CD4-positive, alpha-beta T cell treated with Interleukin-2 at 100 ng/mL for 4 hours (primary cell): ENCODE measurements at regions not wholly inside any gene's neighbourhood (a gene's known extent, or its start where the extent isn't known, plus 50 kb on each side); places are given as distances from the start of the nearest gene placed in this dataset.

Experiments
- DNase-seq: peaks from one replicate; pipeline ENCODE4 v3.0.0-alpha.2; 2020; ENCODE audit warnings: low spot score

DNA sequence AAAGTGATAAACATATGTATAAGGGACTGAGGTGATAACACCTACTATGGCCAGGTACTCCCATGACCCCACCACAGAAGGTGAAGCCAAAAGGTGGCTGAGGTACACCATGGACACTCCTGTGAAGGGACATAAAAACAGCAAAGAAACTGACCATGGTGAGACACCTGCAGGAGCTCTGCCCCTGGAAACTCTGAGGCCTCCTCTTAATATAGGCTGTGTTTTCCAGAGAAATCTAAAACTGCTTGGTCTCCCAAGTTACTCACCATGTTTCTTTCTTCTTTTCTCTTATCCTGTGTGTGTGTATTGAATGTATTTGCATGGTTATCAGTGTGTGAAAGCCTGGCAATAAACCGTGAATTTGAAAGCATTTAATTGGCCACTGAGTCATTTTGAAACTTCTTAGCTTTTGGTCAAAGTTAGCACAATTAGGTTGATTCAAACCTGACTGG lies 739.3 kb upstream of the GCFC2 start:
- DNase-seq, result no peak

DNA sequence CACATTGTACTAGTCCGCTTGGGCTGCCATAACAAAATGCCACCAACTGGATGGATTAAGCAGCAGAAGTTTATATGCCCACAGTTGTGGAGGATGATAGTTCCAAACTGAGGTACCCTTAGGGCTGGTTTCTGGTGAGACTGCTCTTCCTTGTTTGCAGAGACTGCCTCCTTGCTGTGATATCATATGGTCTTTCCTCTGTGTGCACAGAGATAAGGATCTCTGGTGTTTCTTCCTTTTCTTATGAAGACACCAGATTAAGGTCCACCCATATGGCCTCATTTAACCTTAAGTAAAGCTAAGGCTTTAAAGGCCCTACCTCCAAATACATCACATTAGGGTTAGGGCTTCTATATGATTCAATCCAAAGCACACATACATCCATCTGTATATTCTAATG lies 738.2 kb upstream of the GCFC2 start:
- DNase-seq, result no peak

DNA sequence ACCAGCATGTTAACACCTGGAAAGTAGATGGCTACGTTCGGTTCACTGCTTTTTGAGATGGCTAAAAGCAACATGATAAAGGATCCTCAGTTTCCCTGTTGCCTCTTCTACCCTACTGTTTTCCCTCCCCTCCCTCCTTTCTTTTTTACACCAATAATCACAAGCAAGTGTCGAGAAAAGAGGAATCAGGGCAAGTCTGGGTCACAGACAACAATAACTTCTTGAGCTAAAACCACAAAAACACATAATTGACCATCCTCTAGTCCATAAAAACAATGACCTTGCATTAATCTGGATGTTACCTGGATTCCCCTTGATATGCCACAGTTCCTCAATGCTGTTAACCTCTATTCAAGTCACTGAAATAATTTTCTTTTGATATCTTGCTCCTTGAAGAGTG lies 736.6 kb upstream of the GCFC2 start:
- DNase-seq, result no peak

DNA sequence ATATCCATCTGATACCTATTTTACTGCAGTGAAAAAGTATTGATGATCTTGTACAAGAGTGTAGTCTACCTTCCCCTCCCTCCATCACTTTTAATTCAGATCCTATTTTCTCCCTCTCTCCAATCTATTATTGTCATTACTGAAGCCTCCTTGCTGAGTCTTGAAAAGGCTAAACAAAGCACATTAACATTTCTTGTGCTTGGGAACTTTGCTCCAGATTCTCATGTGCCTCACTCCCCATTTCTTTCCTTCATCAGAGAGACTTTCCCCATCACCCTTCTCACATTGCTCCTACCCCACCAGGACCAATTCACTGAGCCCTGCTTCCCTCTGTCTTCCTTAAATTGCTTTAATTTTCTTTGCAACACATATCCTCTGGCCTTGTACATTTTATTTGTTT lies 736.2 kb upstream of the GCFC2 start:
- DNase-seq, result no peak

DNA sequence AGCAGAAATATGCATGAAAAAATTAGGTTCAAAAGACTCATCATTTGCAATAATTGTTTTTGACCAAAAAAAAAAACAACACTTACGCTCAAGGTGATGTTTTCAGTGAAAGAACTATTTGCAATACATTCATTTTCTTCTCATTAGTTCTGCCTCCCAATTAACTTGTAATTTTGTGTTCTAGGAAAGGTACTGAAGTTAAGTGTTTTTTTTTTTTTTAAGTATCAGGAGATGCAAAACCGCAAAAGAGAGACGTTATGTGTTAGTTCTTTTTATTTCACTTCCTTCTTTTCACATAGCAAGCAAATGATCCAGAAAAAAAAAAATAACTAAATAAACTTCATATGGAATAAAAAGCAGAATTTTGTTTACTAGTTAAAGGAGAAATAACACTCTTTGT lies 735.2 kb upstream of the GCFC2 start:
- no peak for DNase-seq

DNA sequence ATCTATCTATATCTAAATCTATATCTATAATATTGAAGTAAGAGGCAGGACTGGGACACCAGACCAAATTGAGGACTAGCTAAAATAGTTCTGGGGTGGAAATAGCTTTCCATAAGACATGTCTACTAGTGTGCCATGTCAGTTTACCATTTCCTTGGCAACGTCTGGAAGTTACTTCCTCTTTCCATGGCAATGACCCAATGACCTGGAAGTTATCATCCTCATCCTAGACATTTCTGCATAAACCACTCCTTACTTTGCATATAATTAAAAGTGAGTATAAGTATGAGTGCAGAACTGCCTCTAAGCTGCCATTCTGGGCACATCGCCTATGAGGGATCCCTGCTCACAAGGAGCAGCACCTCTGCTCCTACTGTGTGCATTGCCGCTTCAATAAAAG lies 734.0 kb upstream of the GCFC2 start:
- no peak for DNase-seq

DNA sequence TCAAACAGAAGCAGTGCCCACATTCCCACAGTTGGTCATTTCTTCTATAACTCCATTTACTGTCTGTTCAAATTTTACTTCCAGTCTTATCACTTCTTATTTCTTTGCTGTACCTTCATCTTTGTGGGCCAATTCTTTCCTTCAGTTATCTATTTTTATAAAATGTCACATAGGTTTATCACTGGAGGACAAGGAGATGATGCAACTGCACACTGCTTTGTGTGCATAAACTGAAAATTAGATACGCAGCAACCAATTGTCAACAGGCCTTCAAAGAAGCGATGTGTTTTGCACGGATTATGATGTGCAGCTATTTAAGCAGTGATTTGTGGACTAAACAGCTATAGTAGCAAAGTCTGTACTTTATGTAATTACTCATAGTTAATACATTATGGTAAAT lies 726.8 kb upstream of the GCFC2 start:
- no peak for DNase-seq

DNA sequence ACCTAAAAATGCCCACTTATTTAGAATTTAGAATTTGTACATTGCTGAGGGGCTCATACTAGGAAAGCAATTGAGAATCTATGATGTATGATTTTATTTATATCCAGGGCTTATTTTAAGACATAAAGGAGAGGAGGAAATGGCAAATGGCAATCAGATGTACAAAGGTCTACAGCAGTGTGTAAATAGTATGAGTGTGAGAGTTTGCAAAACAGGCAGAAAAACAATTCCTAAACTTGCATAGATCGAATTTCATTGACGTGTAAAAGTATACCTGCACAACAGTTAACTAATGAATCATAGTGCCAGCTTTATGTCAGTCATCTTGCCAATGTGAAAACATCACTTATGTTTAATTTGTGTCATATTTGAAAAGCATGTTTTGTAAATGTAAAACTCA lies 718.7 kb upstream of the GCFC2 start:
- DNase-seq, result no peak

DNA sequence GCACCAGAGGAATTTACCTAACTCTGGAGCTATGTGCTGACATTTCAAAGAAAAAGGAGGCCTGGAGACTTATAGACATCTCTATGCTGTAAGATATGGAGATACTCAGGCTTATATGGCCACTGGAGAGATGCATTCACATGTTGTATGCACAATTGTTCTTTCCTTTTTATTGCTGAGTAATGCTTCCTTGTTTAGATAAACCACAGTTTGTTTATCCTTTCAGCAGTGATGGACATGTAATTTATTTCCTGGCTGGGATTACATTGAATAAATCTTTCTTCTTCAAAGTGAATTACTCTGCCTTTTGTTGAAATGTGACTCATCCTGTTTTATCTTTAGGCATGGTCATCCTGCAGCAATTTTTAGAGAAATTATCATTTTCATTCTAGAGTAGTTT lies 716.7 kb upstream of the GCFC2 start:
- no peak for DNase-seq

DNA sequence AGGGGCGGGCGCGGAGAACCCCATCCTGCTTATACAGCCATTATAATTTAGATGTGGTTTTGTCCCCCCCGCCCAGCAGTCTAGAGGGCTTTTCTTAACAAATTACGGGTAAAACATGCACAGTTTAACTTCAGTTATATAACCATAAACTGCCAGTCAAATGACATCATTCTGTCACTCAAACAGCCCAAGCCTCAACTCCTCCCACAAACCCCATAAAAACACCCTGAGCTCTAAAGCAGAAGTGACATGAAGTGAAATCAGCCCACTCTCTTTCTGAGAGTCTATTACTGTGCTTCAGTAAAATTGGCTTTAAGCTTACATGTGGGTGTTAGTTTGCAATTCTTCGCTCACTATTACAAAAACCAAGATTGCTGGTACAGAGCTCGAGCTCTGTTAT lies 705.1 kb upstream of the GCFC2 start:
- DNase-seq, result no peak

DNA sequence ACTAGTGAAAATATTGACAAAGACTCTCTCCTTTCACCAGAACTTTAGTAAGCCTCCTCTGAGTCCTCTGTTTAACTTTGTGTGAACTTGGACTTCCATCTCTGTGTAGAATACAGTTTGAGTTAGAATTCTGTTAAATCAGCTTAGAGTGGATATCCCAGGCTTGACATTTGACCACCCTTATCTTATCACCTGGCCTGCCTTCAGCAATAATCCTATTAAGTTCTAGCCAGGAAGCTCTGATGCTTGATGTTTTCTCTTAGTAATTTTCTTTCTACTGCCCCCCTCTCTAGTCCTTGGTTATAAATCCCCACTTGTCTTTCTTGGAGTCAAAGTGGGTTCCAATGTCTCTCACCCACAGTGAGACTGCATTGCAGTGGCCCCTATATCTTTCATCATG lies 702.7 kb upstream of the GCFC2 start:
- no peak for DNase-seq

DNA sequence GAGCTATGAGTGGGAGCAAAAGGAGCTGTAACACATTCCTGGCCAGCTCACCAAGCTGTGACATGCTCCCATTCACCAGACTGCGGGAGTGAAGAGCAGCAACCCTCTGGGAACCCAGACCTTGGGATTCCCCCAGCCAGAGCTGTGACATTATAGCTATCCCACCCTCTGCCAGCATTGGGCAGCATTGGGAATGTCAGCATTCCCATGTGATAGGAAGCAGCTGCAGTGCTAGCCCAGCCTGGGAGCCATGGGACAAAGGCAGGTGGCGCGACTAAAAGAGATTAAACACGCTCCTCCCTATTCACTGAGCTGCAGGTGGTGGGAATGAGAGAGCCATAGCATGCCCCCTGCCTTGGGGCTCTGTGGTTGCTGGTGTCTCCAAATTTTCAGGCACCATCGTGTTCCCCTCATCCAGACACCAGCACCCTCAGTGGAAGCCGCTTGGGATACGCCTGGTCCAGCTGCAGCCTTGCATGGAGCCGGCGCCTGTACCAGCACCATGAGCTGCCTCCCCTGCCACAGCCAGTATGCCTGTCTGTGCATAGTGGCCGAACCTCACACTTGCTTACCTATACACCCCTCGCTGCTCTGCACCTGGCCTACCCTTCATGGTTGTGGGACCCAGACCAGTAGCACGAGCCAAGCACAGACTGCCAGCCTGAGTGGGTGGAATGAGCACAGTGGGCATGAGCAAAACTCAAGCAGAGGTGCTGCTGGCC lies 695.6 kb upstream of the GCFC2 start:
- no peak for DNase-seq

DNA sequence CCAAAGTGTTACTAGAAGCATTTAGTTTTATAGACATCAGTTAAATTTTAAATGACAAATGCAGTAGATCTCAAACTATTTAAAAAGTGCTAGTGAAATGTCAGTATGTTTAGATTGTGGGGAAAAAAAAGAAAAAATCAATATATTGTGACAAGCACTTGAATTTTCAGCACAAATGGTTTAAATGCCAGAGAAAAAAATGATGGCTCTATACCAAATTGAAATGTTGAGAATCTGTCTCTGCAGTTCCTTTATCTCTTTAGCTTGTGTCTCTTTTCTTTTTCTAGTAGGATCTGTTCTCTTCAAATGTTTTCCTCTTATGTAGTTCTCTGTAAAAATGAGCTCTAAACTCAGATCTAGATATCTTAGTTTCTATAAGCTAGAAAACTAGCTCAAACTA lies 682.6 kb upstream of the GCFC2 start:
- DNase-seq, result no peak

DNA sequence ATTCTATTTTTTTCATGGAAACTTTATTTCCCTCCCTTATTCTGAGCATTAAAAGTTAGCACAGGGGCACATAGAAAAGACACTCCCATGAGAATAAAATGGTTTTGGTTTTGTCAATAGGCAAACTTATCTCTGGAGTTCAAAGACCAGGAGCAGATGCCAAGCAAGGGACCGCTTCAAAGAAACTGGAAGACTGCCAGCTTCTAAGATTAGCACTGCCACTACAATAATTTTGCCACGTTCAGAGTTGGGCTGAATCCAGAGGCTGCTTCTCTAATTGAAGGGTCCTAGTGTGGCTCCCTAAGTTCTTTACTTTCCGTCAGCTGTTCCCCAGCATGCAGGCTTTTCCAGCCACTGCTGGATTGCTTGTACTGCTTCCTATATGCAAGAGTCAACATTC lies 681.0 kb upstream of the GCFC2 start:
- DNase-seq, result no peak

DNA sequence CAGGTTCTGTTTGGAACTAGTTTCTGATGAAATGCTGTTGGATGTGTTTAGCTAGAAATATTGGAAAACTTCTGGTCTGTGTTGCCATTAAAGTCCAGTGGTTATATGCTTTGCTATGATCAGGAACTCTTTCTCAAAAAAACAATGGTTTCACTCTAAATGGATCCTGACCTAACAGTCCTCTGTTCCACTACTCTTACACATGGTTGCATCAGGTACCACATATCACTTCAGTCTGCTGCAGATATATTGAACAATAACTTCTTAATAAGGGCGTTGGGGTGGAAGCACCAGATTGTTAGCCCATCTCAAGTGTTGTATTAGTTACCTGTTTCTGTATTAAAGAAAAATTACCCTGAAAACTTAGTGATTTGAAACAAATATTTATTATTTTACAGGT lies 676.6 kb upstream of the GCFC2 start:
- DNase-seq, result no peak

DNA sequence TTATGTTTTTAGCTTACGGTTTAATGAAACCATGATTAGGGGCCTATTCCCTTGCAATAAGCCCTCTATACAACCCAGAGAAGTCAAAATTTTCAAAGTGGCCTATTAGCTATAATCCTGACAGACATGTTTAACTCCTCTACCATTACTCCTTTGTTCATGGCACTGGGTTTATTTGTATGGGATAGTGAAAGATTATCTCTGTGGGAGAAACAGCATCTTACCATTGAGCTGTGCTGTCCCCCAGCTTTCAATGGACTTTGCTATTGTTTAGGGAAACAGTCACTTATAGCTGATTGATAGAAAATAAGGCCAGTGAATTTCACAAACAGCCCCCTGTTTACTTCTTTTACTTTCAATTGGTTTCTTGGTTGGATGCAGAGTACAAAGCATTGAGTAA lies 675.2 kb upstream of the GCFC2 start:
- no peak for DNase-seq

DNA sequence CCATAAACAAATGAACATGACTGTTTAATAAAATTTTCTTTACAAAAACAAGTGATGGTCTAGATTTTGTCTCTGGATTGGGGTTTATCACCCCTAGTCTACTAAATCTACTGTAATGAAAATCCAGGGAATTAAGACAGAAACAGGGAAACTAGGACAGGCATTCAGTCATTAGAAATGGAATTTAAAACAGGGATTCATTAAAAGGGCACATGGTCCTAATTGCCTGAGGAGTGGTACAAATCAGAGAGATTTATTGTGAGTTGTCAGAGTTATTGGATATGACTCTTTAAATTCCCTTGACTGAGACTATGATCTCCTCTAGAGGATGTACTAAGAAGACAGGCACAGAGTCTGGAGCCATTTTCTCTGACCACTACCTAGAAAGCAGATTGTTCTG lies 670.9 kb upstream of the GCFC2 start:
- DNase-seq, result no peak

DNA sequence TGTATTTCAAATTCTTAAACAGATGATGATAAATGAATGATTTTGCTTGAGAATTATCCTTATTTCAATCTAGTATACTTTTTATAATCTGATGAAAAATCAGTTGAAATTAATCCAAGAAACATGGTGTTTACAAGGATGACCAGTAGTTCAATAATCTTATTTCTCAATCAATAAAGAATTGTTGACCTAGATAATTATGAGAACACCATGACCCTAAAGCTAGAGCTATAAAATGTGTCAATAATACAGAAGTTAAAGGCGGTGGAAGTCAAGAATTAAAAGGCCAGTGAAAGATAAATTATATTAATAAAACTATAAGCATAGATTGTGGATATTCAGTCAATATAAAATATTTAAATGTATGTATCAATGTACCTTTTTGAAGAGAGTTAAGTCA lies 667.4 kb upstream of the GCFC2 start:
- DNase-seq, result no peak

DNA sequence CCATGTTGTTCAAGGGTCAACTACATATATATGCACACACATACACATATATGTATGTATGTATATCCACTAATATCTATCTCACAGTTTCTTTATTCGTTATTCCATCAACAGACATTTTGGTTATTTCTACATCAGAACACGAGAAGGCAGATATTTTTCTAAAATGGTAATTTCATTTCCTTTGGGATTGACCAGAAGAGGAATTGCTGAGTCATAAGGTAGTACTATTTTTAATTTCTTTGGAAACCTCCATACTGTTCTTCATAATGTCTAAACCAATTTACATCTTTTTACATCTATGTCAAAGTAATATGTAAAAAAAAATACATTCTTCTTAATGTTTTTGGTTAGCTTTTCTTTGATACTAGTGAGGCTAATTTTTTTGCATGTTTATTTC lies 630.7 kb upstream of the GCFC2 start:
- DNase-seq, result no peak

DNA sequence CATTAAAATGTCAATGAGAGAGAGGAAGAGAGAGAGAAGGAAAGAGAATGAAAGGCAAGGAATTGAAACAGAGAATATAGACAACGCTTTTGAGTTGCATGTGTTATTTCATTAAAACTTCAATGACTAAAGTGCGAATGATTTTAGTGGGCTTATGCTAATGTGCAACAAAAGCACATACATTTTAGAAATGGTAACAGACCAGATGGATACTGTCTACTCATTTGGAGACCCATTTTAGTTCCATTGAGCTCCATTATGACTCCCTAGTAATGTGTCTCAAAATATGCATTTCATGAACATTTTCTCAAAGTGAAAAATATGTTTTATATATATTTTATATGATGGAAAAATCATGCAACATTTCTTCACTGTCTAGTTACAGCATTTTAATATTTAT lies 622.2 kb upstream of the GCFC2 start:
- no peak for DNase-seq

DNA sequence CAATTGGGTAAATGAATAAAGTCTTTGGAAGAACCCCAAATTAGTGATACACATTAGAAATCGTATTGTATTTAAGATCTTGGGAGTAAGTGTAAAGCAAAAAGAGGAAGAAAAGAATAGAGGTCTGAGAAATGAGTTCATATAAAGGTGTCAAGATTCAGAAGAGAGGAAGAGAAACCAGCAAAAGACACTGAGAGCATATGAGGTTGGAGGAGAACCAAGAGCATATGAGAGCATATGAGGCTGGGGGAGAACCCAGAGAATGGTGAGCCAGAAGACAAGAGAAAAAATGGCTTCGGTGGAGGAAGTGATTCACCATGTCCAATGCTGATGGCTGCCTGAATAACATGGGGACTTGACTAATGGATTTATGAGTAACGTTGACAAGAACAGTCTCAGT lies 620.1 kb upstream of the GCFC2 start:
- DNase-seq, result no peak

DNA sequence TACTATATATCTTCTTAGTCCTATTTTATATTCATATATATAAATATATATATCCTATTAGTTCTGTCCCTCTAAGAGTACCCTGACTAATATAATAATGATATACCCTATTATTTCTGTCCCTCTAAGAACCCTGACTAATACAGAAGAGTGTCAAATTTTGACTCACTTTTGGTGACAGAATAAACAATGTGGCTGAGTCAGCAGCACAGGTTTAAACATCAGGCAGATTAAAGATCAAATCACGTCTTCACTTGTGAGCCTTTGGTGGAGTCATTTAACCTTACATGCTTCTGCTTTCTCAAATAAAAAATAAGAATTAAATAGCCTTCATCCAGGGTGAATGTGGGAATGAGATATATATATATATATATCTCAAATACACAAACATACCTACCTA lies 615.9 kb upstream of the GCFC2 start:
- DNase-seq, result no peak

DNA sequence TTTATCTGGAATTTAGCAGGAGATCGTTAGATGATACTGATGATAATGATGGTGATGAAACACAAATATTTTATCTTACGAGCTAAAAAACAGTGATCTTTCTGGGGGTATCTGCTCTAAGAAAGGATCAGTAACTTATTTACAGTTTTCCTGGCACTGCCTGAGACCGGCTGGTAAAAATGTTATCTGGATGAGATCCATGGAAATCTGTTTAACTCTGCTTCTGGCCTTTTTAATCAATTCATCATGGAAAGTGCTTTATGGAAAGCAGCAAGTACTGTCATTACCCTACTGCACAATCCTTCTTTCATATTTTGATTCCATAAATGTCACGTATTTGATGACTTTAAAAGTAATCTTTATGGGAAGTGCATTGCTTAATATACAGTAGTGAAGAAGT lies 612.7 kb upstream of the GCFC2 start:
- DNase-seq, result no peak

DNA sequence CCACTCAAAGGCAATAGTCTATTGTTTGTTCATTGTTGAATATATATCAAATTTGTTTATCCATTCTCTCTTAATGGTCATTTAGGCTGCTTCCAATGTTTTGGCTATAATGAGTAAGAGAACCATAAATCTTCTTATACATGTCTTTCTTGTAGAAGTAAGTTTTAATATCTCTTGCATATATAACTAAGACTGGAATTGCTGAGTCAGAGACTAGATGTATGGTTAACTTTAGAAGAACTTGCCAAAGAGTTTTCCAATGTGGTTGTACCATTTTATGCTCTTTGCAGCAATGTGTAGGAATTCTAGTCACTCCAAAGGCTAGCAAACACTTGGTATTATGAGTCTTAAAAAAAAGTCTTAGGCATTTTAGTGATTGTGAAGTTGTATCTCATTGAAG lies 610.0 kb upstream of the GCFC2 start:
- DNase-seq, result no peak

DNA sequence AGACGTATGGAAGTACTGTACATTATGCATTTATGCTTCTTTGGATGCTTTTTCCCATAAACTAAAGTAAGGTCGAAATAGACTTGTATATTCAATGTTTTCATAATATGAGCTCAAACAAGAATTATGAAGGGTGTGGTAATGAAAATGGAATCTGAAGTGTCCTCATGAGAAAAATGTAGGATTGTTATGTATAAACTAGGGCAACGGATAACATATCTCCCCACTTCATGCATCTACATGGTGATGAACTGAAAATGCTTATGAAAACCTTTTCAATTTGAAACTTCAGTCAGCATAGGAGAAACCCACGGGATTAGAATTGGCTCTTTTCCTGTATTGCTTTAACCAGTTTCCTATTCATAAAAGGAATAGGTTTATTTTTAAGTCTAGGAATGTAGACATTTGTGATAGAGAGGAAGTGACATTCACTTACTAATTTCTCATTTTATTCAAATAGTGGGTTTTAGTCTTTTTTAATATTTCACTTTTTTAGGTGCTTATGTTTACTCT lies 608.2 kb upstream of the GCFC2 start:
- no peak for DNase-seq
